Astrocyte (in vitro differentiated cells and primary cell): ENCODE measurements at regions not wholly inside any gene's neighbourhood (a gene's known extent, or its start where the extent isn't known, plus 50 kb on each side); places are given as distances from the start of the nearest gene placed in this dataset.

Source experiments
- DNase-seq: peaks from one replicate; pipeline ENCODE4 v3.0.0-alpha.2; 2010; ENCODE audit warnings: low read depth
- FAIRE-seq: peaks from 2 replicates; lab custom pipeline; 2011; peaks lifted over from hg19 to GRCh38; lab: Jason Lieb, UNC
- H2AFZ ChIP-seq: 2 replicates; pipeline ENCODE4 v1.6.0; 2012; ENCODE audit warnings: low read depth, low read length, inconsistent platforms
- H3K27ac ChIP-seq: 2 replicates; pipeline ENCODE4 v1.5.1; 2011; ENCODE audit warnings: low read depth, low read length, inconsistent platforms
- H3K27me3 ChIP-seq: 2 replicates; pipeline ENCODE4 v1.6.0; 2011; ENCODE audit warnings: low read length, inconsistent platforms; ENCODE audit not compliant: insufficient read depth
- H3K36me3 ChIP-seq: 2 replicates; pipeline ENCODE4 v1.5.1; 2011; ENCODE audit warnings: low read length, inconsistent platforms; ENCODE audit not compliant: insufficient read depth
- H3K4me1 ChIP-seq: 2 replicates; pipeline ENCODE4 v1.5.1; 2011; ENCODE audit warnings: low read length, inconsistent platforms; ENCODE audit not compliant: insufficient read depth
- H3K4me2 ChIP-seq: 2 replicates; pipeline ENCODE4 v1.6.0; 2012; ENCODE audit warnings: low read length, inconsistent platforms
- H3K4me3 ChIP-seq: 2 replicates; pipeline ENCODE4 v1.5.1; 2011; ENCODE audit warnings: low read depth, mild to moderate bottlenecking, low read length, inconsistent platforms; ENCODE audit not compliant: insufficient read depth
- H3K79me2 ChIP-seq: 2 replicates; pipeline ENCODE4 v1.6.0; 2012; ENCODE audit warnings: mild to moderate bottlenecking, low read length, inconsistent platforms; ENCODE audit not compliant: insufficient read depth
- H3K9ac ChIP-seq: 2 replicates; pipeline ENCODE4 v1.6.0; 2012; ENCODE audit warnings: mild to moderate bottlenecking, low read length, inconsistent platforms
- H3K9me3 ChIP-seq: 2 replicates; pipeline ENCODE4 v1.5.1; 2012; ENCODE audit warnings: low read depth, mild to moderate bottlenecking, low read length, inconsistent platforms; ENCODE audit not compliant: insufficient read depth
- H4K20me1 ChIP-seq: 2 replicates; pipeline ENCODE4 v1.6.0; 2012; ENCODE audit warnings: low read length, inconsistent platforms; ENCODE audit not compliant: insufficient read depth
- H3K27ac Mint-ChIP-seq: one replicate; pipeline ENCODE4 v1.8.0; 2021; ENCODE audit warnings: mild to moderate bottlenecking, mixed read lengths; ENCODE audit not compliant: unreplicated experiment
- H3K27me3 Mint-ChIP-seq: one replicate; pipeline ENCODE4 v1.8.0; 2021; ENCODE audit warnings: low read depth, mixed read lengths; ENCODE audit not compliant: unreplicated experiment
- H3K36me3 Mint-ChIP-seq: one replicate; pipeline ENCODE4 v1.8.0; 2021; ENCODE audit warnings: low read depth, mixed read lengths; ENCODE audit not compliant: unreplicated experiment
- H3K4me1 Mint-ChIP-seq: one replicate; pipeline ENCODE4 v1.8.0; 2021; ENCODE audit warnings: low read depth, mixed read lengths; ENCODE audit not compliant: unreplicated experiment
- H3K4me3 Mint-ChIP-seq: one replicate; pipeline ENCODE4 v1.8.0; 2021; ENCODE audit warnings: mild to moderate bottlenecking, moderate library complexity, mixed read lengths; ENCODE audit not compliant: unreplicated experiment
- H3K9me3 Mint-ChIP-seq: one replicate; pipeline ENCODE4 v1.8.0; 2021; ENCODE audit warnings: mild to moderate bottlenecking, mixed read lengths; ENCODE audit not compliant: unreplicated experiment
- CTCF ChIP-seq: IDR thresholded peaks from 2 replicates; pipeline ENCODE4 v1.5.1; 2011; ENCODE audit warnings: low read depth, mild to moderate bottlenecking, inconsistent platforms, low read length, moderate library complexity; ENCODE audit not compliant: insufficient read depth
- EZH2 ChIP-seq: IDR thresholded peaks from 2 replicates; pipeline ENCODE4 v1.6.1; 2012; ENCODE audit warnings: mild to moderate bottlenecking, low read length, inconsistent platforms; ENCODE audit not compliant: insufficient read depth

- H3K9me3 Mint-ChIP-seq, result no peaks in the 10 kb centered on the region
These were observed 211.8 kb downstream of the TBC1D2B start for GRCh38 chr15:77865701-77866100.

GRCh38 chr15:77865106-77865610 is 212.4 kb downstream of the TBC1D2B start:
- no peak overlapping the region for H3K4me3 ChIP-seq
- no peak overlapping the region for H2AFZ ChIP-seq
- no peaks in the 10 kb centered on the region for H4K20me1 ChIP-seq
- Mint-ChIP-seq H3K27ac (no peak overlapping the region), H3K4me1 (peaks cover 14% of the 10 kb centered on the region), H3K27me3 (peaks cover 28% of the 10 kb centered on the region), H3K9me3 (no peaks in the 10 kb centered on the region), H3K4me3 (no peak overlapping the region), H3K36me3 (no peaks in the 10 kb centered on the region)
- H3K4me1 ChIP-seq, result peaks cover 4% of the 10 kb centered on the region
- H3K9me3 ChIP-seq, result no peaks in the 10 kb centered on the region
- H3K27me3 ChIP-seq, result no peaks in the 10 kb centered on the region
- H3K9ac ChIP-seq, result no peak overlapping the region
- FAIRE-seq, result no peak
- no peak overlapping the region for H3K4me2 ChIP-seq
- DNase-seq, result no peak
- no peak for TF ChIP-seq EZH2
- TF ChIP-seq CTCF, result no peak
- H3K36me3 ChIP-seq, result no peaks in the 10 kb centered on the region
- H3K27ac ChIP-seq, result no peak overlapping the region
- H3K79me2 ChIP-seq, result no peaks in the 10 kb centered on the region

More at GRCh38 chr15:77865701-77866100, 211.8 kb downstream of the TBC1D2B start:
- Histone ChIP-seq H3K79me2 (no peaks in the 10 kb centered on the region), H3K9me3 (no peaks in the 10 kb centered on the region), H4K20me1 (no peaks in the 10 kb centered on the region), H3K9ac (no peak overlapping the region), H3K4me3 (no peak overlapping the region), H2AFZ (no peak overlapping the region), H3K4me1 (peaks cover 4% of the 10 kb centered on the region), H3K27ac (no peak overlapping the region), H3K27me3 (no peaks in the 10 kb centered on the region), H3K36me3 (no peaks in the 10 kb centered on the region), H3K4me2 (no peak overlapping the region)
- Mint-ChIP-seq H3K27ac (no peak overlapping the region), H3K36me3 (no peaks in the 10 kb centered on the region), H3K4me3 (no peak overlapping the region), H3K27me3 (peaks cover 30% of the 10 kb centered on the region), H3K4me1 (peaks cover 14% of the 10 kb centered on the region)
- TF ChIP-seq CTCF, result no peak
- no peak for TF ChIP-seq EZH2
- no peak for FAIRE-seq
- no peak for DNase-seq
